Erythroblast (primary cell): ENCODE measurements at regions not wholly inside any gene's neighbourhood (a gene's known extent, or its start where the extent isn't known, plus 50 kb on each side); places are given as distances from the start of the nearest gene placed in this dataset.

Experiments
- DNase-seq, 2 experiments: peaks; one replicate each; lab custom pipeline; 2025; lab: John Stamatoyannopoulos, UW
- GATA1 ChIP-seq: IDR thresholded peaks from 2 replicates; pipeline ENCODE4 v1.6.1; 2011; ENCODE audit warnings: low read depth, mild to moderate bottlenecking, control low read depth, low read length, moderate library complexity
- POLR2A ChIP-seq: IDR thresholded peaks from 2 replicates; pipeline ENCODE4 v1.6.1; 2011; ENCODE audit warnings: mild to moderate bottlenecking, low read length

- TF ChIP-seq GATA1 (no peak), POLR2A (no peak)
- no peak for DNase-seq
Measured at GRCh38 chr3:193962986-193963685, 172.8 kb upstream of the HES1 start.

GRCh38 chr3:193963808-193964516 is 172.0 kb upstream of the HES1 start:
- no peak for DNase-seq

GRCh38 chr3:193964517-193964880 is 171.4 kb upstream of the HES1 start:
- no peak for TF ChIP-seq POLR2A
- TF ChIP-seq GATA1 = no peak
- no peak for DNase-seq

More at GRCh38 chr3:193963808-193964516, 172.0 kb upstream of the HES1 start:
- TF ChIP-seq POLR2A (no peak), GATA1 (no peak)

- DNase-seq = no peak
- no peak for TF ChIP-seq GATA1
- TF ChIP-seq POLR2A = no peak
Measured at GRCh38 chr3:193968380-193968974, 167.5 kb upstream of the HES1 start.

GRCh38 chr3:193970131-193970772 is 165.7 kb upstream of the HES1 start:
- DNase-seq = peak; percentile 68 to 69

GRCh38 chr3:193970773-193971206 is 165.2 kb upstream of the HES1 start:
- no peak for DNase-seq
- no peak for TF ChIP-seq GATA1
- no peak for TF ChIP-seq POLR2A

GRCh38 chr3:193971261-193971751 is 164.6 kb upstream of the HES1 start:
- DNase-seq = no peak

GRCh38 chr3:193971966-193972365 is 164.0 kb upstream of the HES1 start:
- DNase-seq = no peak
- no peak for TF ChIP-seq POLR2A
- TF ChIP-seq GATA1 = no peak

More at GRCh38 chr3:193971261-193971751, 164.6 kb upstream of the HES1 start:
- TF ChIP-seq POLR2A = no peak
- no peak for TF ChIP-seq GATA1

GRCh38 chr3:193972832-193973231 is 163.1 kb upstream of the HES1 start:
- DNase-seq = no peak
- TF ChIP-seq GATA1 = no peak
- no peak for TF ChIP-seq POLR2A

- DNase-seq = no peak
Measured at GRCh38 chr3:193974191-193974652, 161.7 kb upstream of the HES1 start.

GRCh38 chr3:193974671-193975535 is 161.0 kb upstream of the HES1 start:
- TF ChIP-seq GATA1 = no peak
- no peak for TF ChIP-seq POLR2A
- no peak for DNase-seq

More at GRCh38 chr3:193974191-193974652, 161.7 kb upstream of the HES1 start:
- TF ChIP-seq GATA1 (no peak), POLR2A (no peak)

- no peak for DNase-seq
- TF ChIP-seq POLR2A (no peak), GATA1 (no peak)
Measured at GRCh38 chr3:193977622-193978021, 158.3 kb upstream of the HES1 start.

- TF ChIP-seq POLR2A (no peak), GATA1 (no peak)
- no peak for DNase-seq
Measured at GRCh38 chr3:193978030-193978429, 157.9 kb upstream of the HES1 start.
